ENCODE measurements at regions not wholly inside any gene's neighbourhood (a gene's known extent, or its start where the extent isn't known, plus 50 kb on each side); places are given as distances from the start of the nearest gene placed in this dataset.
"Not testable (repeated sequence)": the region's sequence is repeated elsewhere in the genome, so short reads cannot be mapped to it uniquely, and the experiment has no call there.

- no peak for TF ChIP-seq CBX8 (IDR thresholded peaks at IDR 0.05; ENCODE audit: borderline replicate concordance, low read depth, low read length)
- no peak for TF ChIP-seq TAF7 (optimal IDR thresholded peaks at IDR 0.05; ENCODE audit: borderline replicate concordance, low read depth, low read length)
- no peak for TF ChIP-seq TAF1 (IDR thresholded peaks at IDR 0.05; ENCODE audit: low read depth, low read length)
- no peak for TF ChIP-seq TCF12 (IDR thresholded peaks at IDR 0.05; ENCODE audit: low read depth, low read length)
- TF ChIP-seq SIX5 (IDR thresholded peaks at IDR 0.05; ENCODE audit: low read depth, low read length), result no peak
- no peak for TF ChIP-seq MAX (IDR thresholded peaks at IDR 0.05)
- no peak for TF ChIP-seq BCL11A (IDR thresholded peaks at IDR 0.05; ENCODE audit: low read depth in 2 of 2, low read length in 2 of 2)
- TF ChIP-seq RNF2 (IDR thresholded peaks at IDR 0.05; ENCODE audit: borderline replicate concordance, low read depth, low read length, missing control alignments, poor library complexity, severe bottlenecking), result no peak
- no peak for TF ChIP-seq CREB1 (IDR thresholded peaks at IDR 0.05)
Measured at GRCh38 chr2:64889803-64890202, 99.4 kb upstream of the SLC1A4 start (continued).

DNA sequence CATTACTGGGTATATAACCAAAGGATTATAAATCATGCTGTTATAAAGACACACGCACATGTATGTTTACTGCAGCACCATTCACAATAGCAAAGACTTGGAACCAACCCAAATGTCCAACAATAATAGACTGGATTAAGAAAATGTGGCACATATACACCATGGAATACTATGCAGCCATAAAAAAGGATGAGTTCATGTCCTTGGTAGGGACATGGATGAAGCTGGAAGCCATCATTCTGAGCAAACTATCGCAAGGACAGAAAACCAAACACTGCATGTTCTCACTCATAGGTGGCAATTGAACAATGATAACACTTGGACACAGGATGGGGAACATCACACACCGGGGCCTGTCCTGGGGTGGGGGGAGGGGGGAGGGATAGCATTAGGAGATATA is 92.6 kb upstream of the SLC1A4 start:
- H2BK20ac ChIP-seq (ENCODE audit: low read length); H3K18ac ChIP-seq (ENCODE audit: extremely low read depth, low read length); H3K79me1 ChIP-seq (ENCODE audit: low read depth, low read length); H2BK5ac ChIP-seq (ENCODE audit: low read depth, low read length); H2BK120ac ChIP-seq (replicated peaks; ENCODE audit: low read depth, low read length); H3K23me2 ChIP-seq (ENCODE audit: low read depth, low read length); H2AFZ ChIP-seq (ENCODE audit: low read length); H4K91ac ChIP-seq (replicated peaks; ENCODE audit: insufficient read length, low read length); DNase-seq (ENCODE audit: low read depth in 1 of 2, low spot score in 2 of 2); H3K56ac ChIP-seq (replicated peaks; ENCODE audit: insufficient read length, low read depth, low read length); H2BK15ac ChIP-seq (ENCODE audit: low read length); H3K23ac ChIP-seq (ENCODE audit: insufficient read length); H3K79me2 ChIP-seq (ENCODE audit: control insufficient read depth in 1 of 2, insufficient read depth in 2 of 2, low read length in 2 of 2); FAIRE-seq; H3K14ac ChIP-seq (ENCODE audit: insufficient read length); H3K4me1 ChIP-seq (replicated peaks in 1 of 4; ENCODE audit: control insufficient read depth in 3 of 4, insufficient read depth in 4 of 4, low read length in 3 of 4); H3K9me3 ChIP-seq (ENCODE audit: insufficient read depth in 2 of 2, low read depth in 1 of 2, low read length in 1 of 2); H2BK12ac ChIP-seq (ENCODE audit: low read depth, low read length); H3K4me2 ChIP-seq (ENCODE audit: insufficient read depth in 1 of 2, low read depth in 2 of 2, low read length in 2 of 2); POLR2A ChIA-PET (ENCODE audit: partially characterized antibody); H3K4me3 ChIP-seq (ENCODE audit: extremely low read depth in 1 of 4, insufficient read depth in 2 of 4, low read depth in 3 of 4, low read length in 4 of 4); H2AK5ac ChIP-seq (ENCODE audit: low read depth, low read length); H3K4ac ChIP-seq (replicated peaks; ENCODE audit: insufficient read length, low read depth, low read length); H4K5ac ChIP-seq (ENCODE audit: insufficient read length, low read depth, low read length); H4K8ac ChIP-seq (ENCODE audit: extremely low read depth, insufficient read depth, low read length); H3K27me3 ChIP-seq (replicated peaks in 1 of 4; ENCODE audit: control insufficient read depth in 3 of 4, extremely low read depth in 1 of 4, insufficient read depth in 3 of 4, low read length in 3 of 4); H3K27ac ChIP-seq (ENCODE audit: low read depth, low read length); H3K9ac ChIP-seq (replicated peaks in 1 of 4; ENCODE audit: extremely low read depth in 1 of 4, low read depth in 3 of 4, low read length in 3 of 4); H4K20me1 ChIP-seq (replicated peaks in 1 of 2; ENCODE audit: control insufficient read depth in 1 of 2, insufficient read depth in 2 of 2, low read length in 2 of 2); H3K36me3 ChIP-seq (ENCODE audit: control insufficient read depth in 2 of 4, insufficient read depth in 4 of 4, low read length in 3 of 4): not testable (repeated sequence)
- CTCF ChIA-PET (ENCODE audit: partially characterized antibody), result interaction anchor here (1.5 kb wide), 1 partner anchor 11 kb away, joined by 5 read pairs; no protein-coding TSS in a partner anchor
- 88% methylated on average over 3 of the region's 3 CpGs; no CpG with 5 or more reads in 1 of the 2 experiments for WGBS, 2 experiments (ENCODE audit: extremely low coverage in 1 of 2, insufficient coverage in 1 of 2, insufficient read length in 1 of 2, insufficient replicate concordance in 2 of 2, low coverage in 1 of 2, low lambda C conversion rate in 2 of 2, missing lambda C conversion rate in 1 of 2)

Measured in H1 (cell line).